WI38 (cell line): ENCODE measurements at regions not wholly inside any gene's neighbourhood (a gene's known extent, or its start where the extent isn't known, plus 50 kb on each side); places are given as distances from the start of the nearest gene placed in this dataset.

Experiments
- H3K4me3 ChIP-seq: 2 replicates; pipeline ENCODE4 v1.5.1; 2011; ENCODE audit warnings: low read depth, mild to moderate bottlenecking, control low read depth, low read length
- CTCF ChIP-seq: IDR thresholded peaks from 2 replicates; pipeline ENCODE4 v1.5.1; 2012; ENCODE audit warnings: low read depth, mild to moderate bottlenecking, control low read depth, low read length

- TF ChIP-seq CTCF, result no peak
- H3K4me3 ChIP-seq, result no peak overlapping the region
Measured at GRCh38 chr1:55353707-55354620, 138.8 kb upstream of the USP24 start.

- no peak overlapping the region for H3K4me3 ChIP-seq
- no peak for TF ChIP-seq CTCF
Measured at GRCh38 chr1:55352811-55353180, 137.6 kb upstream of the USP24 start.

GRCh38 chr1:55352080-55352810 lies 137.1 kb upstream of the USP24 start:
- no peak overlapping the region for H3K4me3 ChIP-seq
- no peak for TF ChIP-seq CTCF

GRCh38 chr1:55348356-55348755 lies 133.2 kb upstream of the USP24 start:
- H3K4me3 ChIP-seq, result no peak overlapping the region
- no peak for TF ChIP-seq CTCF

GRCh38 chr1:55347866-55348265 lies 132.7 kb upstream of the USP24 start:
- no peak for TF ChIP-seq CTCF

GRCh38 chr1:55347041-55347440 lies 131.9 kb upstream of the USP24 start:
- no peak for TF ChIP-seq CTCF
- H3K4me3 ChIP-seq, result no peak overlapping the region

More at GRCh38 chr1:55347866-55348265, 132.7 kb upstream of the USP24 start:
- H3K4me3 ChIP-seq, result no peak overlapping the region

GRCh38 chr1:55346586-55346985 lies 131.4 kb upstream of the USP24 start:
- H3K4me3 ChIP-seq, result no peak overlapping the region
- TF ChIP-seq CTCF, result no peak
